GM19467 (cell line): ENCODE measurements at regions not wholly inside any gene's neighbourhood (a gene's known extent, or its start where the extent isn't known, plus 50 kb on each side); places are given as distances from the start of the nearest gene placed in this dataset.

Experiments
- ATAC-seq: cut with Tn5 transposase; IDR thresholded peaks from one replicate; pipeline ENCODE4 v1.9.1; 2021; ENCODE audit warnings: mild to moderate bottlenecking, moderate library complexity; ENCODE audit not compliant: unreplicated experiment

DNA sequence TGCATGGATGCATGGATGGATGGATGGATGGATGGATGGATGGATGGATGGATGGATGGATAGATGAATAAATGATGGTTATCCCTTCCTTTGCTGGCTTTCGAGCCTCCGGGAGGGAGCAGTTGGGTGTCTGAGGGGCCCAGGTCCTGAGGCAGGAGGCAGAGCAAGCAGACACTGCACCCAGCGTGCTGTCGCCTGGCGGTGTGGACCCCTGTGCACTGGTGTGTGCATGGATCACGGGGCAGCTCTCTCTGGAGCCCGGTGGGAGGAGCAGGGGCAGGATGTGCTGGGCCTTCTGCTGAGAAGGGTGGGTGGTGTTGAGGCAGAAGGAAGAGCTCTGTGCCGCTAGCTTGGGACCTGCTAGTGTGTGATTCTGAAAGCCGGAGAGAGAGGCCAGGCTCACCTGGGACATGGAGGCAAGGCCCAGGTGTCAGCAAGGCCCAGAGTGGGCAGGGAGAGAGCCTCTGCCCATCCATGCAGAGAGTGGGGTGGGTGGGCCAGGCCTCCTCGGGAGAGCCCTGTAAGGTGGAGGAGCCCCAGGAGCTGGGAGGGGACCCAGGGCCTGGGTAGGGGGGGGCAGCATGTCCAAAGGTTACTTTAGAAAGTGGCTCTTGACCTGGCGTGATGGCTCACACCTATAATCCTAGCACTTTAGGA lies 254.4 kb downstream of the BRD1 start:
- no peak for ATAC-seq

DNA sequence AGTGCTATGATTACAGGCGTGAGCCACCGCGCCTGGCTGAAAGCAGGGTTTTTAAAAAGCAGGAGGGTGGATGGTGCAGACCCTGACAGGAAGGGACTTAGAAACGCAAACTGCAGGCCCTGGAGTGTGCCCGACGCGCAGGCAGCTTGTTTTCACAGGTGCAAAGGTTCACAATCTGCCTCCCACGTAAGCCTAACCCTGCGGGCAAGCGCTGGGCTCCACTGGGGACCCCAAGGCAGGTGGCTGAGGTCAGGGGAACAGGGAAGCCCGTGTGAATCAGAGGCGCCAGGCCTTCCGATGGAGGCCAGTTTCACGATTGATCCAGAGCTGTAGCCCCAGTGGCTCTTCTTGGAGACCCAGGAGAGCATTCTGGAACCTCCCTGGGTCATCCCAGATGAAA lies 256.3 kb downstream of the BRD1 start:
- ATAC-seq: no peak

DNA sequence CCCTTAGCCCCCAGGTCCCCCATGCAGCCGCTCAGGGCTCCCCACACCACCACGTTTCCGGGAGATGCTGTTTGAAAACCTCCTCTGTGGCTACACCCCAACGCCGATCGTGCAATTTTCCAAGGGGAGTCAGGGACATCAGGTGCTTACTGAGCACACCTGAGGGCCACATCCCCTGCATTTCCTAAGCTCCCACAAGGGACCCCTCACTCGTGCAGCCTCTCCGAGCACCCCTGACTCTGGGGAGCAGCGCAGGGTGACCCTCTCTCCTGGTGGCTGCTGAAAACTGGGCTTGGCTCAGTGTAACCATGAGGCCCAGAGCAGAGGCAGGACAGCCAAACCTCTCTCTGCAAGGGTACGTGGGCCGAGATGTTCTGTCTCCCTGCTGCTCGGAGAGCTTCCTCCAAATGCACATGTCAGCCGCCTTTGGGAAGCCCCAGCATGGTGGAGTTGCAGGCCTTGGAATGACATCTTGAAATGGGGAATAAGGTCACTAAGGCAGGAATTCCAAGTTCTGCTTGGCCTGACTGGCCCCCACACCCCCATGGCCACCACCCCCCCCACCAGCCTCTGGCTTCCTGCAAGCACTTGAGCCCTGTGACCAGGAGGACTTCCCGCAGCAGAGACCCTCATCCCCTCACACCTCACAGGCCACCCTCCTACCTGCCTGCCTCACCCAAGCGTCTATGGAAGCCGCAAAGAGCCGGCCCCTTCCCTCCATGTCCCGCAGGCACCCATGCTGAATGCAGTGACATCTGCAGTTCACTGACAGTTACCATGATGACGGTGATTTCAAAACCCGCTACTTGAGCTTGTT lies 257.4 kb downstream of the BRD1 start:
- no peak for ATAC-seq

DNA sequence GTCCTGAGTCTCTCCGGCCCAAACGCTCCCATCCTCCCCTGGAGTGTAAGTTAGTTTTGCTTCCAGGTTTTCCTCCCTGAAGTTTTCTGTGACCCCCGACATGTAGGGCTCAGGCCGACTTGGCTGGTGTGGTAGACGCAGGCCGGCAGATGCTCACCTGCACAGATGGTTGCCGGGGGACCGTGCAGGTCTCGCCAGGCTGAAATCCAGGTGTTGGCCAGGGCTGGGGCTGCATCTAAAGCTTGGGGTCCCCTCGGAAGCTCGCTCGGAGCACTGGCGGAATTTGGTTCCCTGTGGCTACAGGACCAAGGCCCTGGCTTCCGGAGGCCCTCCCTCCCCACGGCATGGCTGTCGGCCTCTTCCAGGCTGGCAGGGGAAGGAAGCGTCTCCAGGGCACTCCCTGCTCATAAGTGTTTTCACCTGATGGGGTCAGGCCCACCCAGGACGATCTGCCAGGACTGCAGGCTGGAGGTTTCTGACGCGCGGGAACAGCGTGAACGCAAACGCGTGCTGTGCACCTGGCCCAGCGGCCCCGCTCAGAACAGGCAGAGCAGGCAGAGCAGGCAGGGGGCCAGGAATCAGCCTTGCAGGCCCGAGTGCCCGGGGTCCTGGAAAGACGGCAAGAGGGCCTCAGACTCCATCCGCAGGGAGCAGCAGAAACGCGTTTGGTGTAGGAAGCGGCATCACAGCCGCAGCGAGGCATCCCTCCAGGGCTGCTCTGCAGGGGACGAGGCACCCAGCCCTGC lies 258.2 kb downstream of the BRD1 start:
- no peak for ATAC-seq

DNA sequence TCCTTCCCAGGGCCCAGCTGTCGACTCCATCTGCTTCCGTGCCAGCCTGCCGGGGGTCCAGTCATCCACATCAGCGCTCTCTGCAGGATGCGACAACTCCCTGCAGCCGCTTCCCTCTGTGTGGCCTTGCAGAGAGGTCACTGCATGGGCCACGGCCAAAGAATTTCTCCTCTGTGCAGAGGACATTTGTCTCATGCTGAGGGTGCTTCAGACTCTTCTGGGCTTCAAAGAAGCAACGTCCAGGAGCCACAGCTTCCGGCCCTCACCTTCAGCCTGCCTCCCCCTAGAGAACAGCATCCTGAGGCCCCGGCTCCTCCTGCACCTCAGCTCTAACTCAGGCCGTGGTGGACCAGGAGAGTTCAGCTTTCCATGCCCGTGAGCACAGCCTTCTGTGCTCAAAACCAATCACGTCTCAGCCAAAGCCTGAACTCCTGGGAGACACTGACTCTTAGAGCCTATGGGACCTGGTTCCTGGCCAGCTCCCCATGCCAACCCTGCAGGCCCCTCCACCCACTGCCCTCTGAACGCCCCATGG lies 258.9 kb downstream of the BRD1 start:
- ATAC-seq: no peak

DNA sequence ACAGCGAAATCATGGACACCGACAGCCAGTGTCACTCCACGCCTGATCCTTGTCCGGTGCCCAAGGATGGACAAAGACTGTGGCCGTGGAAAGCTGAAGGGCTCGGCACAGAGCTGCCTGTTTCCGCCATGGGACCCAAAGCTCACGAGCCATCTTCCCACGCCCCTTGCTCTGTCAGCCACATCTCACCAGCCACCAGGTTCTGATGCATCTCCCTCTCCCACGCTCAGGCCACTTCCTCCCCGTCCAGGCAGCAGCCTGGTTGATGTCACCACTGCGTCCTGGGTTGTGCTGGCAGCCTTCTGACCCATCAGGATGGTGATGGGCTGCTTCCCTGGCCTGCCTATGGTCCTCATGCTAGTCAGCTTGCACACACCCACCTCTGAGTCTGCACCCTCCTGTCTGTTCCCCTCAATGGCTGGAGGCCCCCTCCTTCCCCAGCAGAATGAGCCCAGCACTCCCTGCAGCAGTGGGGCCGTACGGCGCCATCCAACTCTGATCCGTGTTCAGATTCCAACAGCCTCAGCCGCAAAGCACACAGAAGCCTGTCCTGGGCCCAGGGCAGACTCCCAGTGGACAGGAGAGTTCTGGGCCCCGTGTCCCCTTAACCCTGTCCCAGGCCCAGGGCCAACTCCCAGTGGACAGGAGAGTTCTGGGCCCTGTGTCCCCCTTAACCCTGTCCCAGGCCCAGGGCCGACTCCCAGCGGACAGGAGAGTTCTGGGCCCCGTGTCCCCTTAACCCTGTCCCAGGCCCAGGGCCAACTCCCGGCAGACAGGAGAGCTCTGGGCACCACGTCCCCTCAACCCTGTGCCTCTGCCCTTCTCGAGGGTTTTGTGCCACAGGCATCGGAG lies 259.5 kb downstream of the BRD1 start:
- no peak for ATAC-seq

DNA sequence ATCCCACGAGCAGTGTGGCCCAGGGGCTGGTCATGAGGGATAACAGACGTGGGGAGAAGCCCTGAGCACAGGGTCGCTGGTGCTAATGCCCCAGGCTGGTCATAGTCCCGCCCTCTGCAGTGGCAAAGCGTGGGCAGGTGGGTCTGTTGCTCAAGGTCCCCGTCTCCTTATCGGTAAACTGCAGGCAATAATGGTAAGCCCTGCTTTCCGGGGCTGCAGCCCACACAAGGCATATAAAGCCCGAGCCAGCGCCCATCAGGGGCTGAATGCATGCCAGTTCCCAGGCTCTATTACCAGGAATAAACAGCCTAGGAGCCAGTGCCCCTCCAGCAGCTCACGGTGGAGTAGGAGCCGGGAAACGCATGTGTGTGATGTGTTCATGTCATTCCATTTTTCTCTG lies 261.0 kb downstream of the BRD1 start:
- ATAC-seq: no peak

DNA sequence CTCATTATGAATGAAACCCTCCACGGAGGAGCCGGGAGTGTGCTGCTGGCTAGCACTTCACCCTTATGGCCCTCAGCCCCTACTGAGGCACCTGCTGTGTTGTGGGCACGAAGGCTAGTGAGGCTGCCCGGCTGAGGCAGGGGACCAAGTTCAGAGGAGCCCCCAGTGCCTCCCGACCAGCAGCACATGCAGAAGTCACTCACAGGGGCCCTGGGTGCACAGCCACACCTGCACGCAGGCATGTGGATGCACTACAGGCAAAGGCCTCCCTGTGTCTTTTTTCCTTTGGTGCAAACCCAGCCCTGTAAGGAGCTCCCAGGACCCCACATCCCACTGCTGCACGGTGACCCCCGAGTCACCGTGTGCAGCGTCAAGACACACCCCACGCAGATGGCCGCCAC lies 261.5 kb downstream of the BRD1 start:
- ATAC-seq: no peak

DNA sequence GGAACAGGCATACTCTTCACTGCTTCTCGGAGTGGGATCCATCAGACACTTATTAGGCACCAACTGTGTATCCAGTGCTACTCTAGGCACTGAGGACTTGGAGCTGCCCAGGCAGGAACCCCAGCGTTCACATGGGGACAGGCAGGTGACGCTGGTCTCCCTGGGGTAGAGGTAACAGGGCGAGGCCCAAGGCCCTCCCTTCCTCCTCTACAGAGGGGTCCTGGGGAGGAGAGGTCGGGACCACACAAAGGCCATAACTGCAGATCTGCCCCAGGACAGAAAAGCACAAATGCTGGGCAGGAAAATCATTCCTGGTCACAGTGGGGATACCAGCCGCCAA lies 262.2 kb downstream of the BRD1 start:
- ATAC-seq: no peak

DNA sequence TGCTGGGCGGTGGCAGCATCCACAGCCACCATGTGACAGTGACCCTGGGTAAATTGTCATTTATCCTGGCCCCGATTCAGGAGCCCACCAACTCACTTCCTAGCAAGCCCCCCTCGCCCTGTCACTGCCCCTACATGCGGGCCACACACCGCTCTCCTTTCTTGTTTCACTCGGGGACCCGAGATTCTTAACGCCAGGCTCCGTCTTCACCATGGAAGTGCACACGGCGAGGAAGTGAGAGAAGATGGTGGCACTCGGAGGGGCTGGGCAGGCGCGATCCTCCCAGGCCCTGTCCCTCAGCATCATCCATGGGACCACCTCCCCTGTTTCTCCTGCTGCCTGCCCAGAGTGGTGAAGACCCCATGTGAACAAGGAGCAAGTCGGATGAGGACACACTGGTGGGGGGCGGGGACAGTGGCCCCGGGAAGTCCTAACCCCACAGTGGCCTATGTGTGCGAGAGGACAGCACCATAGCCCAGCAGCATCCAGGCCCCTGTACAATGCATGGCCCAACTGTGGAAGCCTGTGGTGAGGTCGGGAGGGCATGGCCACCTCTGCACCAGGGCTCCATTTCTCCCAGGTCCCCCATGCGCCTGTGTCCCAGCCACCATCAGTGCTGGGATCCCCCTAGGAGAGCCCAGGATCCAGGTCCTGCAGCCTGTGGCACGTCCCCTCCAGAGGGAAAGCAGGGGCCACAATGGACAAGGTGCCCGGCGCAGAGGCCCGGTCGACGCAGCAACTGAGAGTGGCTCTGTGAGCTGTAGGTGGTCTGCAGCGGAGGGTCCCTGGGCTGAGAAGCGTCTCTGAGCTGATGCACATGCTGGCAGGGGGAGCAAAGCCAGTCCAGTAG lies 262.8 kb downstream of the BRD1 start:
- no peak for ATAC-seq

DNA sequence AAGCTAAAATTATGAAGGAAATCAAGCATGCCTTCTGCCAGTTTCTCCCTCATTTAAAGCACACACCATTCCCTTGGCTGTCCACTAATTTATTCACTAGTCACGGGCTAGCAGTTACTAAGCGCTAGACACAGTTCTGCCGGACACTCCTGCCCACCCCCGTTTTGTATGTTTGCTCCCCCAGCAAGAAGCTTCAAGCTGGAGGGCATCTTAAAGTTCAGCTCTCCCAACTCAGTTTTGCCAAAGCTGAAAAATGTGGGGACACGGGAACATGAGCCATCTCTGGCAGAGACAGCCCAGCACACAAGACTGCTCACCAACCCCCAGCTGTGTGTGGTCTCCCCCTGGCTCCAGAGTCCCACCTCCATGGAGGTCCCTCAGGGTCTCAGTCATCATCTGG lies 263.6 kb downstream of the BRD1 start:
- ATAC-seq: no peak

DNA sequence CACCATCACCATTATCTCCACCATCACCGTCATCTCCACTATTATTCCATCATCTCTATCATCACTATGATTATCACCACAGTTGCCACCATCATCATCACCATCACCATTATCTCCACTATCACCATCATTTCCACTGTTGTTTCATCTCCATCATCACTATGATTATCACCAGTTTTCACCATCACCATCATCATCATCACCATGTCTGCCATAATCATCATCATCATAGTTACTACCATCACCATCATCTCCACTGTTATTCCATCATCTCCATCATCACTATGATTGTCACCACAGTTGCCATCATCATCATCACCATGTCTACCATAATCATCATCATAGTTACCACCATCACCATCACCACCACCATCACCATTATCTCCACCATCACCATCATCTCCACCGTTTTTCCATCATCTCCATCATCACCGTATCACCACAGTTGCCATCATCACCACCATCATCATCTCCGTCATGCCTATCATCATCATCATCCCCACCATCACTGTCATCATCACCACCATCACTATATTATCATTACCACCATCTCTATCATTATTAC lies 264.9 kb downstream of the BRD1 start:
- no peak for ATAC-seq

DNA sequence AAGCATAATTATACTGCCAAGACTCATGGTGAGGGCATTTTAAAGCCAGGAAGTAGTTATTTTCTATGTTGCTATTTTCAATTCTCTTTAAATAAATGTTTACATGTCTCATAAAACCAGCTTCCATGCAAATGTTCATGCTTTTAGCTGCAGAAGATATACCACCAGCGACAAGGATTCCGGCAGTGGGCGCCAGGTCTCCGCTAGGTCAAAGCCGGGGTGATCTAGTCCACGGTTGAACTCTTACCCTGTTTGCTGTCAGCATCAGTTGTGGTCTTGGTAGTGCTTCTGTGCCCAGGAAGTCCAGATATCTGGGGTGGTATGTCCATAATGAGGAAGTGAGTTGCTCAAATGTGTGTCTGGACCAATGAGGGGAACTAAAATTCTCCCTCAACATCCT lies 265.7 kb downstream of the BRD1 start:
- ATAC-seq: no peak

DNA sequence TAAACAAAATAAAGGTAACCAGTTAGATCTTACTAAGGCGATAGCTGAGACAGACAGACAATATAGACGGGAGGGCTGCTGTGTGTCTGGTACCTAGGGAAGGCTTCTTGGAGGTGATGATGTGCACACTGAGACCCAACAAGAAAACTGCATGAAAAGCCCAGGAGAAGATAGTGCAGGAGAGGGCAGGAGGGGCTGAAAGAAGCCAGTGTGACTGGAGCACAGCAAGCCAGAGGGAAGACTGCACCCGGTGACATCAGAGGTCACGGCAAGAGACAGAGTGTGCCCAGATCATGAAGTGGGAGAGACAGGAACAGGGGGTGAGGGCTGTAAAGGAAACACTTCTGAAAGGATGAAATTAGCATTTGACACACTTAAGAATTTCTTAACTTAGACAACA lies 266.3 kb downstream of the BRD1 start:
- no peak for ATAC-seq

DNA sequence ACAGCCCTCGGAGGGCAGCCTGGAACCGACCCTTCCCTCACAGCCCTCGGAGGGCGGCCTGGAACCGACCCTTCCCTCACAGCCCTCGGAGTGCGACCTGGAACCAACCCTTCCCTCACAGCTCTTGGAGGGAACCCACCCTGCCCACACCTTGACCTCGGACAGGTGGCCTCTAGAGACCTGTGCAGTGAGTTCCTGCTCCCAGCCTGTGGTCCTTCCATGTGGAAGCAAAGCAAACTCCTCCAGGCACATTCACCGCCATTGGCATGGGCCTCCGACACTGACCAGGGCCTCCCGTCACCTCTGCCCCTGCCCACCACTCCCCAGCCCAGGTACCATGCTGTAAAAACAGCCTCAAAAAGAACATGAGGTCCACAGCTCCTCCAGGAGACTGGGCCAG lies 272.1 kb downstream of the BRD1 start:
- ATAC-seq: no peak

DNA sequence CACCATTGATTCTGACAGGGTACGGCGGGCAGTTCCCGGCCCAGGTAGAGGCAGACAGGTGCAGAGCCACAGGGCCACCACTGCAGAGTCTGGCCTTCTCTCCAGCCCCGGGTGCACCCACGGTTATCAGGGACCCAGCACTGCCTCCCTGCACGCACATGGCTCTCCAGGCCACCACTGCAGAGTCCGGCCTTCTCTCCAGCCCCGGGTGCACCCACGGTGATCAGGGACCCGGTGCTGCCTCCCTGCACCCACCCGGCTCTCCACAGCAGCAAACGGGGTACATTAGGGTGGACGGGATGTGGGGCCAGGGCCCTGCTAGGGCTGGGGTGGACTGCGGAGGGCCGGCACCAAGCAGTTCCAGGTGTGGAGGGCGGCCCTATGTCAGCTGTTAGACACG lies 272.9 kb downstream of the BRD1 start:
- ATAC-seq: no peak

DNA sequence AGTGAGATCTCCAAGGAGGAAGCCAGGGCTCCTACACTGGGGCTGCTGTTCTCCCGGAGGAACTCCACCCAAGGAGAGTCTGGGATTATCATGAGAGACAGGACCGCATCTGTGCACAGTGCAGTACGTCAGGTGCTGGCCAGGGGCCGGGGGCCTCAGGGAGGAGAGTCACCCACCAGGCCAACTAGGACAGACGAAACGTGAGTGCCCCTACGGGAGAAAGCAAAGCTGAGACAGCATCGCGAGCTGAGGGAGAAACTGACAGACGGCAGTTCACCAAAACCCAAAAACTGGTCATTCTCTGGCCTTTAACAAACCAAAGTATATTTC lies 273.4 kb downstream of the BRD1 start:
- no peak for ATAC-seq

DNA sequence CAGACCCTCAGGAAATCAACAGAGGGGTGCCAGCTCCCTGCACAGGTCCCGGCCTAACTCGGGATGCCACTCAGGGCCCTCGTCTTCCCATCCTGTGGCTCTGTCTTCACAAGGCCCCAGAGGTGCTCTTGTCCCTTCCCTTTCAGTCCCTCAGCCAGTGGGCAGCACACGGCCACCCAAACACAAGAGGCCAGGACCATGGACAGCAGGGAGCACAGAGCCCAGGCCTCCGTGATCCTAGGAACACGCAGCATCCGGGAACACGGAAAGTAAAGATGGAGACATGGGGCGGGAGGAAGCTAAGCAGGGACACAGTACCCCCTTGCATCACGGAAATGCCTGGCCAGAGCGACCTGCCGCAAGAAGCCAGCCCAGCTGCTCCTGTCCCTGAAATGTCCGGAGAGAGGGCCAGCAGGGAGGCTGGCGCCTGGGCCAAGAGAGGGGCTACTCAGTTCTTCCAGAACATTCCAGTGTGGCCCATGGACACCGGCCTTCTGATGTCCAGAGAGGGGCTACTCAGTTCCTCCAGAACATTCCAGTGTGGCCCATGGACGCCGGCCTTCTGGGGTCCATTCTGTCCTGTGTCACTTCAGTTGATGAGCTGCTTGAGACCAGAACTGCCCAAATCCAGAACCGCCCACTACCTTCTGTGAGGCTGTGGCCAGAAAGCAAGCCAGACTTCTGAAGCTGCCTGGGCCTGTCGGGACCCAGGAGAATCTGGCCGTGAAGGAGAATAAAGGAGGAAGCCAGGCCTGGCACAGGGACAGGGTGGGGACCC lies 274.0 kb downstream of the BRD1 start:
- no peak for ATAC-seq

DNA sequence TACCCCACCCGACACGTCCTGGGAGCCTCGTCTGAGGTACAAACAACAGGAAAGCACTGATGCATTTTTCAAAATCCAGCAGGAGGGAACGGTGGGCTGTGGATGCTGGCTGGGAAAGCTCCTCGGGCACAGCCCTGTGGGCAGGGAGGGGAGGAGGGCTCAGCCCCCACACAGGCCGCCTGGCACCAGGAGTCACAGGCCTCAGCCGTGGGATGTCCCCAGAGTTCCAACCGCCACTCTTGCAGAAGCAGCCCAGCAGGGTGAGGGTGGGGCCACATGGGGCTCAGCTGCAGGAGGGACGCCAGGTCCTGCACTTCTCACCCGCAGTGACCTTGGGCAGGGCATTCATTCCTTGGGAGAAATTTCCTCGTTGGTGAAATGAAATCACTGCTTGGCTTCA lies 274.6 kb downstream of the BRD1 start:
- ATAC-seq: no peak
